CD4-positive, alpha-beta T cell (primary cell): ENCODE measurements at regions not wholly inside any gene's neighbourhood (a gene's known extent, or its start where the extent isn't known, plus 50 kb on each side); places are given as distances from the start of the nearest gene placed in this dataset.

Experiments
- ATAC-seq: fragments of 200-7000 bp; cut with Tn5 transposase; one replicate; pipeline ENCODE4 v1.10.0; 2022; ENCODE audit warnings: mild to moderate bottlenecking; ENCODE audit not compliant: poor library complexity
- CTCF ChIA-PET: fragments of 350-600 bp; sonication (Branson Sonifier 250); formaldehyde crosslinking; loops from one replicate; lab custom pipeline; 2021; ENCODE audit warnings: antibody characterized with exemption, inconsistent platforms; lab: Charles Lee
- POLR2A ChIA-PET: fragments of 350-600 bp; sonication (Branson Sonifier 250); formaldehyde crosslinking; loops from one replicate; lab custom pipeline; 2021; ENCODE audit warnings: antibody characterized with exemption, inconsistent platforms; lab: Charles Lee
- DNase-seq, 14 experiments: peaks; one replicate each; pipeline ENCODE4 v3.0.0-alpha.2; 2013 to 2020; ENCODE audit warnings: mixed read lengths in 2 of 14
- H3K27ac ChIP-seq, 2 donors: one replicate each; pipeline versions ENCODE4 v1.5.1 to v1.7.0; 2013; ENCODE audit warnings: low read length in 2 of 2, low read depth in 1 of 2, mild to moderate bottlenecking in 1 of 2
- H3K27me3 ChIP-seq, 2 experiments: 1 replicate in 1 of 2; 2 replicates in 1 of 2; pipeline versions ENCODE4 v1.6.1 to v1.7.0; 2013; ENCODE audit warnings: low read length in 2 of 2, control low read depth in 1 of 2, mild to moderate bottlenecking in 1 of 2, moderate library complexity in 1 of 2; ENCODE audit not compliant: insufficient read depth in 2 of 2, control insufficient read depth in 1 of 2
- H3K36me3 ChIP-seq: one replicate; pipeline ENCODE4 v1.6.1; 2013; ENCODE audit warnings: low read length, control low read depth; ENCODE audit not compliant: insufficient read depth
- H3K4me1 ChIP-seq: one replicate; pipeline ENCODE4 v1.6.1; 2013; ENCODE audit warnings: low read length, control low read depth; ENCODE audit not compliant: insufficient read depth
- H3K4me3 ChIP-seq: one replicate; pipeline ENCODE4 v1.5.1; 2013; ENCODE audit warnings: mild to moderate bottlenecking, low read length, moderate library complexity
- H3K9me3 ChIP-seq, 2 experiments: 1 replicate in 1 of 2; 2 replicates in 1 of 2; pipeline versions ENCODE4 v1.6.1 to v1.7.0; 2013; ENCODE audit warnings: low read length in 2 of 2, mild to moderate bottlenecking in 2 of 2, control low read depth in 1 of 2, moderate library complexity in 1 of 2; ENCODE audit not compliant: control insufficient read depth in 1 of 2, insufficient read depth in 1 of 2
- H3K27ac Mint-ChIP-seq: one replicate; pipeline ENCODE4 v1.8.0; 2020; ENCODE audit warnings: mixed read lengths
- H3K27me3 Mint-ChIP-seq: one replicate; pipeline ENCODE4 v1.8.0; 2021; ENCODE audit warnings: mixed read lengths
- H3K36me3 Mint-ChIP-seq: one replicate; pipeline ENCODE4 v1.8.0; 2021; ENCODE audit warnings: low read depth, mixed read lengths
- H3K4me1 Mint-ChIP-seq: one replicate; pipeline ENCODE4 v1.8.0; 2021; ENCODE audit warnings: low read depth, mixed read lengths
- H3K4me3 Mint-ChIP-seq: one replicate; pipeline ENCODE4 v1.8.0; 2020; ENCODE audit warnings: mild to moderate bottlenecking, mixed read lengths
- H3K9me3 Mint-ChIP-seq: one replicate; pipeline ENCODE4 v1.8.0; 2020; ENCODE audit warnings: mixed read lengths
- CTCF ChIP-seq: fragments of 200-600 bp; IDR thresholded peaks from one replicate; pipeline ENCODE4 v1.8.0; 2022; ENCODE audit warnings: antibody characterized with exemption, mild to moderate bottlenecking
- intact Hi-C, 2 experiments: fragments of 100-400 bp; cut with DNase I in 1 of 2; cut with micrococcal nuclease in 1 of 2; formaldehyde crosslinking; loops; one replicate each; pipeline versions ENCODE4 v1.15.1 to v1.9.0; 2023 to 2025; cut with DNase I, micrococcal nuclease

- DNase-seq (no peak), ATAC-seq (no peak)
- no peaks in the 10 kb centered on the region for H3K27me3 Mint-ChIP-seq
- no peak overlapping the region for H3K4me3 ChIP-seq
- H3K9me3 Mint-ChIP-seq = no peaks in the 10 kb centered on the region
- no peaks in the 10 kb centered on the region for H3K36me3 ChIP-seq
- no peak for TF ChIP-seq CTCF
- H3K27me3 ChIP-seq = no peaks in the 10 kb centered on the region
- H3K27ac Mint-ChIP-seq = no peak overlapping the region
- ChIA-PET CTCF (no interaction called here), POLR2A (no interaction called here)
- H3K4me1 ChIP-seq = no peaks in the 10 kb centered on the region
- H3K4me3 Mint-ChIP-seq = no peak overlapping the region
- H3K9me3 ChIP-seq = peaks cover 0 to 13% of the 10 kb centered on the region in 2 experiments
- intact Hi-C loops = no loop called here
- no peaks in the 10 kb centered on the region for H3K36me3 Mint-ChIP-seq
- no peak overlapping the region for H3K27ac ChIP-seq
- H3K4me1 Mint-ChIP-seq = no peaks in the 10 kb centered on the region
Measured at GRCh38 chr2:6353669-6354068, 512.0 kb downstream of the CMPK2 start.

GRCh38 chr2:6354546-6354945 lies 511.2 kb downstream of the CMPK2 start:
- Histone ChIP-seq H3K27me3 (no peaks in the 10 kb centered on the region), H3K4me3 (no peak overlapping the region), H3K9me3 (peaks cover 0 to 13% of the 10 kb centered on the region in 2 experiments), H3K36me3 (no peaks in the 10 kb centered on the region), H3K27ac (no peak overlapping the region), H3K4me1 (no peaks in the 10 kb centered on the region)
- Mint-ChIP-seq H3K36me3 (no peaks in the 10 kb centered on the region), H3K4me3 (no peak overlapping the region), H3K27me3 (no peaks in the 10 kb centered on the region), H3K9me3 (no peaks in the 10 kb centered on the region), H3K4me1 (no peaks in the 10 kb centered on the region), H3K27ac (no peak overlapping the region)
- DNase-seq (no peak), ATAC-seq (no peak)
- ChIA-PET POLR2A (no interaction called here), CTCF (no interaction called here)
- no peak for TF ChIP-seq CTCF
- intact Hi-C loops = no loop called here

GRCh38 chr2:6355886-6356761 lies 509.6 kb downstream of the CMPK2 start:
- ChIA-PET POLR2A (no interaction called here), CTCF (no interaction called here)
- H3K27me3 Mint-ChIP-seq = no peaks in the 10 kb centered on the region
- no peaks in the 10 kb centered on the region for H3K27me3 ChIP-seq
- no peaks in the 10 kb centered on the region for H3K36me3 ChIP-seq
- no peaks in the 10 kb centered on the region for H3K4me1 Mint-ChIP-seq
- no peak overlapping the region for H3K4me3 ChIP-seq
- no peak overlapping the region for H3K4me3 Mint-ChIP-seq
- no peak for TF ChIP-seq CTCF
- H3K4me1 ChIP-seq = no peaks in the 10 kb centered on the region
- no peak for DNase-seq
- H3K27ac Mint-ChIP-seq = no peak overlapping the region
- H3K36me3 Mint-ChIP-seq = no peaks in the 10 kb centered on the region
- no peak for ATAC-seq
- no peak overlapping the region for H3K27ac ChIP-seq
- intact Hi-C loops = no loop called here
- H3K9me3 Mint-ChIP-seq = peaks cover 2% of the 10 kb centered on the region
- peaks cover 0 to 16% of the 10 kb centered on the region in 2 experiments for H3K9me3 ChIP-seq
